GM19328 (cell line): ENCODE measurements at regions not wholly inside any gene's neighbourhood (a gene's known extent, or its start where the extent isn't known, plus 50 kb on each side); places are given as distances from the start of the nearest gene placed in this dataset.
A peak's percentile ranks its signal among the peaks of the same experiment; 100 is the strongest.

Experiments used
- ATAC-seq: cut with Tn5 transposase; IDR thresholded peaks from one replicate; pipeline ENCODE4 v1.9.1; 2021; ENCODE audit warnings: mild to moderate bottlenecking, moderate library complexity; ENCODE audit not compliant: unreplicated experiment

- ATAC-seq, result no peak
Measured at GRCh38 chr1:221637641-221638041, 104.2 kb downstream of the DUSP10 start.

- no peak for ATAC-seq
Measured at GRCh38 chr1:221638595-221638994, 103.3 kb downstream of the DUSP10 start.

GRCh38 chr1:221641811-221642210 lies 100.1 kb downstream of the DUSP10 start:
- ATAC-seq, result no peak

- ATAC-seq, result peak; percentile 67
Measured at GRCh38 chr1:221643404-221644144, 98.3 kb downstream of the DUSP10 start.

GRCh38 chr1:221644145-221644448 lies 97.8 kb downstream of the DUSP10 start:
- peak; percentile 12 for ATAC-seq

- ATAC-seq, result no peak
Measured at GRCh38 chr1:221644663-221645258, 97.1 kb downstream of the DUSP10 start.

- ATAC-seq, result no peak
Measured at GRCh38 chr1:221648201-221648600, 93.7 kb downstream of the DUSP10 start.
